Activated T-cell treated with anti-CD3 and anti-CD28 coated beads, Interleukin-2, amount 50 U/mL, for 72 hours (primary cell): ENCODE measurements at regions not wholly inside any gene's neighbourhood (a gene's known extent, or its start where the extent isn't known, plus 50 kb on each side); places are given as distances from the start of the nearest gene placed in this dataset.

ENCODE experiments used
- ATAC-seq, 2 donors: fragments of 150-1000 bp; cut with Tn5 transposase; replicated peaks in 1 of 2; 2 replicates each; pipeline ENCODE4 v1.10.0; 2021; ENCODE audit warnings: moderate library complexity in 2 of 2, mild to moderate bottlenecking in 1 of 2
- DNase-seq, 2 donors: peaks; one replicate each; pipeline ENCODE4 v3.0.0; 2021 to 2022; ENCODE audit warnings: mixed read lengths in 1 of 2
- H3K27ac Mint-ChIP-seq: one replicate; pipeline ENCODE4 v1.8.0; 2022; ENCODE audit warnings: mild to moderate bottlenecking, moderate library complexity, mixed read lengths
- H3K27me3 Mint-ChIP-seq: one replicate; pipeline ENCODE4 v1.8.0; 2022; ENCODE audit warnings: low read depth, mixed read lengths
- H3K36me3 Mint-ChIP-seq, 2 donors: one replicate each; pipeline ENCODE4 v1.8.0; 2022; ENCODE audit warnings: mixed read lengths in 2 of 2, mild to moderate bottlenecking in 1 of 2; ENCODE audit not compliant: insufficient read depth in 2 of 2
- H3K4me1 Mint-ChIP-seq: one replicate; pipeline ENCODE4 v1.8.0; 2022; ENCODE audit warnings: low read depth, mixed read lengths
- H3K4me3 Mint-ChIP-seq, 2 donors: one replicate each; pipeline ENCODE4 v1.8.0; 2022; ENCODE audit warnings: mild to moderate bottlenecking in 2 of 2, mixed read lengths in 2 of 2, moderate library complexity in 2 of 2
- H3K9me3 Mint-ChIP-seq, 2 donors: one replicate each; pipeline ENCODE4 v1.8.0; 2022; ENCODE audit warnings: mixed read lengths in 2 of 2

DNA sequence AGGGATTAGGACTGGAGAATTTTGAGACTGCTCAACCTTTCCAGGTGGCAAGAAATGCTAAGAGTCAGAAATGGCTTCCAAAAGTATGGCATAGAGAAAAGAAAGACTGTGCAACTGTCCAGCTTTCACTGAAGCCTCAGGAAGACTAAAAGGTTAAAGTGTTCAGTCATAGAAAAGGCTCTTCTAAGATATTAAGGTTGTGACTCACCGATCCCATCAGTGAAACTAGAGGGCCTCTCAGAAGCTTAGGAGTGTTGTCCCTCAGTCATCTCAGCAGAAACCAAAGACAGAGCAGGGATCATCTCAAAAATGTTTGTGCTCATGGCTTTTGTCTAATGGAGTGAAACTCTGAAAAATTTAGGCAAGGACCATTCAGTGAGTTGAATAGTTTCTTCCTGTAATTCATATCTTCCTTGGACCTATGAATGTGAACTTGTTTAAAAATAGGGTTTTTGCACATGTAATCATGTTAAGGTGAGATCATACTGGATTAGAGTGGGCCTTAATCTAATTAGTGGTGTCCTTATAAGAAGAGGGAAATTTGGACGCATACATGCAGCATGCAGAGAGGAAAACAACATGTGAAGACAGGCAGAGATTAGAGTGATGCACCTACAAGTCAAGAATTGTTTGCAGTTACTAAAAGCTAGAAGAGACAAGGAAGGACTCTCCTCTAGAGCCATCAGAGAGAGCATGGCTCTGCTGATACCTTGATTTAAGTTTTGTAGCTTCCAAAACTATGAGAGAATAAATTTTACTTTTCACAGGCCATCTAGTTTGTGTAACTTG is 71.3 kb downstream of the RPE65 start:
- Mint-ChIP-seq H3K36me3 (no peaks in the 10 kb centered on the region), H3K27ac (no peak overlapping the region), H3K9me3 (peaks cover 0 to 6% of the 10 kb centered on the region in 2 donors), H3K4me3 (no peak overlapping the region), H3K27me3 (no peaks in the 10 kb centered on the region), H3K4me1 (no peaks in the 10 kb centered on the region)
- no peak for ATAC-seq
- no peak for DNase-seq

DNA sequence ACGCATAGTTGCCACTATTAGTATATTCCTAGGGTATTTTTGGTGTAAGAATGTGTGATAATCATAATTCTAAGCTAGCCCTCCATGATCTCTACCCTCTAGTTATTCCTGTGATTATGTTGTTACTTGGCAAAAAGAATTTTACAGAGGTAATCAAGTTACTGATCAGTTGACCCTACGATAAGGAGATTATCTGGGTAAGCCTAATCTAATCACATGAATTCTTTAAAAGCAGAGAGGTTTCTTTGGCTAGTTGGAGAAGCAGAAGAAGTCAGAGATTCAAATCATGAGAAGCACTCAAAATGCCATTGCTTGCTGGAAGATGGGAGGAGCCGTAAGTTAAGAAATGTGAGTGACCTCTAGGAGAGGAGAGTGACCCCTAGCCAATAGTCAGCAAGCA is 72.7 kb downstream of the RPE65 start:
- H3K4me1 Mint-ChIP-seq: no peaks in the 10 kb centered on the region
- DNase-seq: no peak
- no peak overlapping the region for H3K27ac Mint-ChIP-seq

DNA sequence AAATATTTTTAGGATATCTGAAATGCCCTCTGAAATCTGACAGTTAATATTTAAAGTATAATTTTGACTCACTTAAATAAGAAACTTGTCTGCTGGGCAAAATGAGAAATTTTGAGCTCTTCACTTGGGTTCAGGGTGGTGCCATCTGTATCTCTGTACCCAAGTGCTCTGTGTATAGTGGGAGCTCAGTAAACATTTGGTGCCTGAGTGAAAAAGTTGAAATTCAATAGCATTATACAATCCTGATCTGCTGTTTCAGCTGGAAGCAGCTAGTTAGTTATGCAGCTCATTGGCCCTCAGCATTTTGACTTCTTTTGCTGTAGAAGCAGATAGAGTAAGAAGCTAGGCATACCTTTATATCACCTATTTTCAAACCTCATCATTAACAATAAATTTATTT is 73.3 kb downstream of the RPE65 start:
- H3K4me3 Mint-ChIP-seq: no peak overlapping the region
- peaks cover 2 to 6% of the 10 kb centered on the region in 2 donors for H3K9me3 Mint-ChIP-seq

More for the DNA sequence above, 72.7 kb downstream of the RPE65 start:
- Mint-ChIP-seq H3K36me3 (no peaks in the 10 kb centered on the region), H3K9me3 (peaks cover 2 to 6% of the 10 kb centered on the region in 2 donors), H3K4me3 (no peak overlapping the region), H3K27me3 (no peaks in the 10 kb centered on the region)
- no peak for ATAC-seq

DNA sequence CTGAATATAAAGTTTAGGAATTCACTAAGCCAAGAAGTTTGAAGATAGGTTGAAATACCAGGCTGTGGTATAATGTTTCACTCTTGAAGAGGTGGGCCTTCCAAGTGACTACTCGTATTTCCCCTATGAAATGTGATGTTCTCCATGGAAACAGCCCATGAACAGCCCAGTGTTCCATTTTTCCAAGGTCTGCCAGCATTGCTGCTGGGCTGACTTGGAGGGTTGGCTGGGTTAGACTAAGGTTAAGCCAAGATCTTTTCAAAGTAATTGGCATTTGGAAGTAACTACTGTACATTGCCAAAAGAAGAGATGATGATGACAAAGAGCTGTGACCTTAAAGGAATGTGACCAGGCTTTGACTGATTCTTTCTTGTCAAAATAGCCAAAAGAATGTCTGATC is 73.8 kb downstream of the RPE65 start:
- peaks cover 2 to 6% of the 10 kb centered on the region in 2 donors for H3K9me3 Mint-ChIP-seq
- no peaks in the 10 kb centered on the region for H3K36me3 Mint-ChIP-seq
- DNase-seq (no peak), ATAC-seq (no peak)
- no peaks in the 10 kb centered on the region for H3K4me1 Mint-ChIP-seq
- no peak overlapping the region for H3K27ac Mint-ChIP-seq
- H3K27me3 Mint-ChIP-seq: no peaks in the 10 kb centered on the region
- no peak overlapping the region for H3K4me3 Mint-ChIP-seq

More for the DNA sequence above, 73.3 kb downstream of the RPE65 start:
- Mint-ChIP-seq H3K27me3 (no peaks in the 10 kb centered on the region), H3K27ac (no peak overlapping the region), H3K4me1 (no peaks in the 10 kb centered on the region), H3K36me3 (no peaks in the 10 kb centered on the region)
- DNase-seq (no peak), ATAC-seq (no peak)

DNA sequence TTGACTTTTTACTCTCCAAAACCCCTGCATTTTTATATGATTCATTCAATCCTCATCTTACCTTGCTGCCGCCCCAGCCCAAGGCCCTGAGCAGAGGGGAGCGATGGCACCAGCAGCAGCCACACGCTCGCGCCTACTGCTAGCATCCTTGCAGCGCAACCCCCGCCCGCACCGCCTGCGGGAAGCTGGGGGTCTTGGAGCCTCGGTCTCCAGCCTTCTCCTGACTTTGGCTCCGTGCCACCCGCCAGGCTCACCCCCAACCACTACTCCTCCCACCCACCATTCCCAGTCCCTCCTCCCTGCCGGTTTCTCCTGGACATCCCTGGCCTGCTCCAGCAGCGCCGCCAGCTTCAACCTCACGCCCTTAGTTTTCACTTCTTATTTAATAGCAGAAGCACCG is 76.6 kb downstream of the RPE65 start:
- H3K27ac Mint-ChIP-seq: no peak overlapping the region

DNA sequence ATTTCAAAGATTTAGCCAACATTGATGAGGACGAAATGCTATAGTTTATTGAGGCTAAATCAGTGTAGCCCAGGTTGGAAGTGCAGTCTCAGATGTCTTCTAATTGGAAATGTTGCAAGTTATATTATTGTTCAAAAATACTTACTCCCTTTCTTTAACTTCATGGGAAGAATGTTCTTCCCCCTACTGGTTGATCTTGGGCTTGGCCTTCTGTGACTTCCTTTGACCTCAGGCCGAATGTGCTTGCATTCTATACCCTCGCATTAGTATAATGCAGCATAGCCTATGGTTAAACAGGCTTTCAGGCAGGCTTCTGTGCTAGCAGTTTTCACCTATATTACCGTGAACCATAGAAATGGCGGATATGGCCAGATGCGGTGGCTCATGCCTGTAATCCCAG is 77.3 kb downstream of the RPE65 start:
- ATAC-seq (no peak), DNase-seq (no peak)
- Mint-ChIP-seq H3K27ac (no peak overlapping the region), H3K27me3 (no peaks in the 10 kb centered on the region), H3K9me3 (peaks cover 2 to 10% of the 10 kb centered on the region in 2 donors), H3K36me3 (no peaks in the 10 kb centered on the region), H3K4me3 (no peak overlapping the region), H3K4me1 (no peaks in the 10 kb centered on the region)

More for the DNA sequence above, 76.6 kb downstream of the RPE65 start:
- peaks cover 2 to 10% of the 10 kb centered on the region in 2 donors for H3K9me3 Mint-ChIP-seq
- no peaks in the 10 kb centered on the region for H3K36me3 Mint-ChIP-seq
- no peak overlapping the region for H3K4me3 Mint-ChIP-seq
- no peak for ATAC-seq
- no peaks in the 10 kb centered on the region for H3K27me3 Mint-ChIP-seq
- no peak for DNase-seq
- H3K4me1 Mint-ChIP-seq: no peaks in the 10 kb centered on the region

DNA sequence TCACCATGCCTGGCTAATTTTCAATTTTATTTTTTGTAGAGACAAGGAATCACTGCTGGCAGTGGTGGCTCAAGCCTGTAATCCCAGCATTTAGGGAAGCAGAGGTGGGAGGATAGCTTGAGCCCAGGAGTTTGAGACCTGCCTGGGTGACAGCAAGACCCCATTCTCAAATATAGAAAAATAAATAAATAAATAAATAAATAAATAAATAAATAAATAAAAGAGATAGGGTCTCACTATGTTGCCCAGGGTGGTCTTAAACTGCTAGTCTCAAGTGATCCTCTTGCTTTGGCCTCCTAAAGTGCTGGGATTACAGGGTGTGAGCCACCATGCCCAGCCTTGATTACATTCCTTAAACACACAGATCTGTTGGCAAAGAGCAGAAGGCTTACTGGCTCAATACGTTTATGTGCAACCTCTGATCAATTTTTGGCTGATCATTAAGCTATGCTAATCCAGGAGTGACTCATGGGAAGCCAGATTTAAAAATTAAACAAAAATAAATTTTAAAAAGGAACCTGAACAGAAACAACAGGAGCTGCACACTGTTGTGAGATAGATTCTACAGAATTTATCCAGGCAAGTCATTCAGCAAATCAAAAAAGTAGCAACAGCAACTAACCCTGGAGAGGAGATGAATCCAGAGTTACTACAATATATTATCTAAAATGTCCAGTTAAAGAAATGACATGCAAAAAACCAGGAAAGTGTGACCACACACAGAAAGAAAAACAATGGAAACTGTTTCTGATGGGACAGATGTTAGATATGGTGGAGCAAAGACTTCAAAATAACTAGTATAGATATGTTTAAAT is 79.4 kb downstream of the RPE65 start:
- Mint-ChIP-seq H3K4me3 (no peak overlapping the region), H3K27ac (no peak overlapping the region), H3K36me3 (no peaks in the 10 kb centered on the region), H3K27me3 (peaks cover 7% of the 10 kb centered on the region), H3K9me3 (peaks cover 2 to 10% of the 10 kb centered on the region in 2 donors), H3K4me1 (no peaks in the 10 kb centered on the region)
- ATAC-seq: no peak
- no peak for DNase-seq

DNA sequence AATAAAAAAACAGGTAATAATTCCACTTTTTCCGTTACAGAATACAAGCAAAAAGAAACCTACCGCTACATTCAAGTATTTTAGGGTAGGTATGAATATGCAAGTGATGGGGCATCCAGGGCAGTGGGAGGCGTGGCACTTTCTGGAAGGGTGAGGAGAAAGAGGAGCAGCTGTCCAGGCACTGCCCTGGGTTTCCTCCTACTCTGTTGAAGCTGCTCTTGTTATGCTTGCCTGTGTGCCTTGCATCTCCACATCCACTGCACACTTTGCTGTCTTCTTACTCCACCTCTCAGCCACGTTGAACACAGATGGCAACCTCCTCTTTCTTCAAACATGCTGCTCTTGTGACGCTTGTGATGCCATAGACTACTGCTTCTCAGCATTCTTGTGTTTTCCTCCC is 83.2 kb downstream of the RPE65 start:
- no peak for DNase-seq
- Mint-ChIP-seq H3K4me1 (no peaks in the 10 kb centered on the region), H3K27ac (no peak overlapping the region), H3K4me3 (no peak overlapping the region), H3K27me3 (peaks cover 7% of the 10 kb centered on the region), H3K9me3 (peaks cover 0 to 4% of the 10 kb centered on the region in 2 donors), H3K36me3 (no peaks in the 10 kb centered on the region)
- no peak for ATAC-seq

DNA sequence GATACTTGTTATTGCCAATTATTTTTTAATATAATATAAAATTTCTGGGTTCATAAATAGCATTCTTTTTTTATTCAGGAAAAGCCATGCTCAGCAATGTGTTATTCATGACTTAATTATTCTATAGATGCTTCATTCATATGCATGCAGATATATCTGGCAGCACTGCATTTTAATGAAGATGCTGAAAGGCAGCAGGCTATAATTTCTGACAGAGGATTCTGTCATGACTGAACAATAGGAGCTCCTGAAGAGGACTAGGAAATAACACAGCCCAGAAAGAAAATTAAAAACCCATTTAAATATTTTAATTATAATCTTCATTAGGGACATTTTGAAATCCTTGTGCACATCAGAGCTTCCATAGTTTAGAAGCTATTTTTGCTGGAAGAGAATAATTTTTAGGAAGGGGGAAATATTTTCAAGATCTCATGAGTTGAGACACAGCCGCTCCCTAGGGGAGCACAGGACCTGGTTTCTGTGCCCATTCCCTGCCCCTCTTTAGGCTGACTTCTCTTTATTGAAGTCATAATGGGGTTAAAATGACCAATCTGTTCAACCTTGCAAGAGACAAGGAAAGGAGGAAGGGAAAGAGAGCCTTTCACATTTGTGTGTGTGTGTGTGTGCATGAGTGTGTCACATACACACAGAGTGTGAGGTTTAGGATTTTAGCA is 83.9 kb downstream of the RPE65 start:
- no peak overlapping the region for H3K27ac Mint-ChIP-seq
- DNase-seq: no peak
- H3K4me1 Mint-ChIP-seq: no peaks in the 10 kb centered on the region
- H3K9me3 Mint-ChIP-seq: peaks cover 0 to 4% of the 10 kb centered on the region in 2 donors
- no peak for ATAC-seq
- no peaks in the 10 kb centered on the region for H3K36me3 Mint-ChIP-seq
- H3K4me3 Mint-ChIP-seq: no peak overlapping the region
- peaks cover 7% of the 10 kb centered on the region for H3K27me3 Mint-ChIP-seq

DNA sequence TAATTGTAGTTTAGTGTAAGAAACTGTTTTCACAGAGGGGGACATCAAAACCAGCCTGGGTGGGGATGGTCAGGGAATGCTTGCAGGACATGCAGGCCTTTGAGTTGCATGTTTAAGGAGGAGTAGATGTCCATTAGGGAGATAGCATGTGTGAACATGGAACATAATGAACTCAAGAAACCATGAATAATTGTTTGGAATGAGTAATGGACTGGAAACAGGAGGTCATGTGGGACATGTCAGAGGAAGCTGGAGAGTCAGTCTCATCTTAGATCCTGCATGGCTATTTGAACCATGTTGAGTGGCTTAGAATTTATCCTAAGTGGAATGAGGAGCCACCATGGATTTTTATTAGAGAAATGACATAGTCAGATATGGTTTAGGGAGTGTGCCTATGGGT is 86.4 kb downstream of the RPE65 start:
- Mint-ChIP-seq H3K4me1 (no peaks in the 10 kb centered on the region), H3K27ac (no peak overlapping the region), H3K9me3 (peaks cover 0 to 4% of the 10 kb centered on the region in 2 donors), H3K4me3 (no peak overlapping the region), H3K27me3 (peaks cover 24% of the 10 kb centered on the region), H3K36me3 (peaks cover 0 to 1% of the 10 kb centered on the region in 2 donors)
- ATAC-seq (no peak), DNase-seq (no peak)

DNA sequence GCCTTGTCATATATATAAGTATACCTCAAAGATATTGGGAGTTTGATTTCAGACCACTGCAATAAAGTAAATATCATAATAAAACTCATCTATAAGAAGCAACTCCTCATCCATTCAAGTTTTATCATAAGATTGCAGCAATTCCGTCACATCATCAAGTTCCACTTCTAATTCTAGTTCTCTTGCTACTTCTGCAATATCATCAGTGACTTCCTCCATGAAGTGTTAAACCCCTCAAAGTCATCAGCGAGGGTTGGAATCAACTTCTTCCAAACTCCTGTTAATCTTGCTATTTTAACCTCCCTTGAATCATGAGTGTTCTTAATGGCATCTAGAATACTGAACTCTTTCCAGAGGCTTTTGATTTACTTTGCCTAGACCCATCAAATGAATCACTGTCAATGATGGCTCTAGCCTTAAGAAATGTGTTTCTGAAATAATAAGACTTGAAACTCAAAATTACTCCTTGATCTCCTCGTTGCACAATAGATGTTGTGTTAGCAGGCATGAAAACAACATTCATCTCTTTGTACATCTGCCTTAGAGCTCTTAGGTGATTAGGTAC is 88.3 kb downstream of the RPE65 start:
- Mint-ChIP-seq H3K4me3 (no peak overlapping the region), H3K27me3 (peaks cover 18% of the 10 kb centered on the region), H3K9me3 (peaks cover 0 to 4% of the 10 kb centered on the region in 2 donors), H3K4me1 (no peaks in the 10 kb centered on the region), H3K36me3 (peaks cover 0 to 1% of the 10 kb centered on the region in 2 donors), H3K27ac (no peak overlapping the region)
- DNase-seq: no peak
- no peak for ATAC-seq

DNA sequence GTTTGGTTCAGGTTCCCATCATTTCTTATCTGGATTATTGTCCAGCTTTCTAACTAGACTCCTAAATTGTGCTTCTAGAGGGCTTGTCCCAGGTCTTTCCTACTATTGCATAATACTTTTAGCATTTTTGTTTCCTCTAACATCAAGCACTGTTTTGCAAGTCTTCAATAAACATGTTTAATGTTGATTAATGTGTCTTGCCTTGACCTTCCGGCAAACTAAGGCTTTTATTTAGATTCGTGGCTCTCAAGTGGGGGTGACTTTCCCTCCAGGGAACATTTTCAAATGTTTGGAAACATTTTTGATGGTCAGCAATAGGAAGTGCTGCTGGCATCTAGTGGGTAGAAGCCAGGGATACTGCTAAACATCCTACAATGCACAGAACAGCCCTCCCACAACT is 90.7 kb downstream of the RPE65 start:
- DNase-seq (no peak), ATAC-seq (no peak)
- Mint-ChIP-seq H3K36me3 (peaks cover 0 to 1% of the 10 kb centered on the region in 2 donors), H3K4me1 (no peaks in the 10 kb centered on the region), H3K27me3 (peaks cover 17% of the 10 kb centered on the region), H3K4me3 (no peak overlapping the region), H3K27ac (no peak overlapping the region), H3K9me3 (peaks cover 0 to 4% of the 10 kb centered on the region in 2 donors)

DNA sequence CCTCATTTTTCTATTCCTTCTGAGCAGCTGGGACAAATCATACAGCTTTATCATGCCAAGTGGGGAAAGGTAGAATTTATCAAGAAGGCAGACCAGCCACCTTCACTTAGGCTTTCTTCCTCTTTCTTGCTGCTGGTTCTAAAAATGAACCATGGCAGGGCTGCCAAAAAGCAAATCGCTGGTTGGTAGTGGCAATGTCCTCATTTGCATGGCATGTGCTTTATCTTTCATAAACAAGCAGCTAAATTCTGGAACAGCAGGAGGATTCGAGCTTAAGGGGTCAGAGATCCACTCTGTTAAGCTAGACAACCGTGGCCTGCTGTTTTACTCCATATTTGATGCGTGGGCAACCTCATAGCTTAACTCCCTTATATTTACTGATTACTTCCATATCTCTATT is 91.3 kb downstream of the RPE65 start:
- DNase-seq: no peak
- no peak for ATAC-seq
- peaks cover 17% of the 10 kb centered on the region for H3K27me3 Mint-ChIP-seq
- no peaks in the 10 kb centered on the region for H3K4me1 Mint-ChIP-seq
- H3K4me3 Mint-ChIP-seq: no peak overlapping the region
- H3K36me3 Mint-ChIP-seq: peaks cover 0 to 1% of the 10 kb centered on the region in 2 donors
- no peak overlapping the region for H3K27ac Mint-ChIP-seq
- H3K9me3 Mint-ChIP-seq: peaks cover 0 to 4% of the 10 kb centered on the region in 2 donors
